H9 (cell line): ENCODE measurements at regions not wholly inside any gene's neighbourhood (a gene's known extent, or its start where the extent isn't known, plus 50 kb on each side); places are given as distances from the start of the nearest gene placed in this dataset.

Experiments
- DNase-seq: peaks from one replicate; pipeline ENCODE4 v3.0.0-alpha.2; 2017
- H2AFZ ChIP-seq: one replicate; pipeline ENCODE4 v1.6.1; 2013; ENCODE audit warnings: mild to moderate bottlenecking, low read length, control low read depth, moderate library complexity
- H2AK5ac ChIP-seq: 2 replicates; pipeline ENCODE4 v1.6.1; 2013; ENCODE audit warnings: low read length, control low read depth, mixed read lengths; ENCODE audit not compliant: insufficient read length
- H2BK120ac ChIP-seq: one replicate; pipeline ENCODE4 v1.6.1; 2013; ENCODE audit warnings: low read depth, mild to moderate bottlenecking, low read length, control low read depth, inconsistent platforms; ENCODE audit not compliant: poor library complexity, severe bottlenecking
- H2BK12ac ChIP-seq: 2 replicates; pipeline ENCODE4 v1.6.1; 2013; ENCODE audit warnings: low read length, control low read depth, mixed read lengths, low read depth; ENCODE audit not compliant: insufficient read length
- H2BK15ac ChIP-seq: 2 replicates; pipeline ENCODE4 v1.6.1; 2013; ENCODE audit warnings: low read depth, low read length, control low read depth
- H2BK20ac ChIP-seq: one replicate; pipeline ENCODE4 v1.6.1; 2013; ENCODE audit warnings: low read depth, mild to moderate bottlenecking, low read length, control low read depth, inconsistent platforms; ENCODE audit not compliant: poor library complexity, severe bottlenecking
- H2BK5ac ChIP-seq: 2 replicates; pipeline ENCODE4 v1.6.1; 2013; ENCODE audit warnings: low read length, control low read depth, mixed read lengths; ENCODE audit not compliant: insufficient read length
- H3K14ac ChIP-seq: 2 replicates; pipeline ENCODE4 v1.6.1; 2013; ENCODE audit warnings: low read length, control low read depth; ENCODE audit not compliant: insufficient read depth
- H3K18ac ChIP-seq: 2 replicates; pipeline ENCODE4 v1.6.1; 2013; ENCODE audit warnings: low read depth, mild to moderate bottlenecking, mixed read lengths, low read length, control low read depth; ENCODE audit not compliant: insufficient read length
- H3K23ac ChIP-seq: 2 replicates; pipeline ENCODE4 v1.6.1; 2013; ENCODE audit warnings: low read length, control low read depth, mixed read lengths, low read depth; ENCODE audit not compliant: insufficient read length
- H3K23me2 ChIP-seq: 2 replicates; pipeline ENCODE4 v1.6.1; 2013; ENCODE audit warnings: low read depth, mild to moderate bottlenecking, mixed read lengths, low read length, control low read depth; ENCODE audit not compliant: insufficient read length, poor library complexity, severe bottlenecking
- H3K27ac ChIP-seq: 2 replicates; pipeline ENCODE4 v1.5.1; 2013; ENCODE audit warnings: low read length, control low read depth, mixed read lengths, low read depth; ENCODE audit not compliant: insufficient read length
- H3K27me3 ChIP-seq: 2 replicates; pipeline ENCODE4 v1.6.1; 2013; ENCODE audit warnings: low read length, control low read depth, inconsistent platforms; ENCODE audit not compliant: insufficient read depth
- H3K4ac ChIP-seq: 2 replicates; pipeline ENCODE4 v1.6.1; 2013; ENCODE audit warnings: low read depth, mild to moderate bottlenecking, control low read depth, inconsistent platforms, low read length, moderate library complexity
- H3K4me1 ChIP-seq: 2 replicates; pipeline ENCODE4 v1.6.1; 2013; ENCODE audit warnings: low read length, control low read depth, inconsistent platforms; ENCODE audit not compliant: insufficient read depth
- H3K4me2 ChIP-seq: 2 replicates; pipeline ENCODE4 v1.6.1; 2013; ENCODE audit warnings: low read length, control low read depth, mixed read lengths; ENCODE audit not compliant: insufficient read length, insufficient read depth
- H3K56ac ChIP-seq: 2 replicates; pipeline ENCODE4 v1.6.1; 2013; ENCODE audit warnings: low read depth, mild to moderate bottlenecking, mixed read lengths, low read length, control low read depth; ENCODE audit not compliant: insufficient read length
- H3K79me1 ChIP-seq: 2 replicates; pipeline ENCODE4 v1.6.1; 2013; ENCODE audit warnings: low read depth, mild to moderate bottlenecking, moderate library complexity, low read length, control low read depth, inconsistent platforms; ENCODE audit not compliant: insufficient read depth, poor library complexity, severe bottlenecking
- H3K79me2 ChIP-seq: 2 replicates; pipeline ENCODE4 v1.6.1; 2013; ENCODE audit warnings: low read length, control low read depth, inconsistent platforms; ENCODE audit not compliant: insufficient read depth
- H3K9ac ChIP-seq: 2 replicates; pipeline ENCODE4 v1.6.1; 2013; ENCODE audit warnings: low read length, control low read depth, mixed read lengths; ENCODE audit not compliant: insufficient read length; ENCODE audit errors: extremely low read depth
- H3K9me3 ChIP-seq: one replicate; pipeline ENCODE4 v1.6.1; 2013; ENCODE audit warnings: low read depth, low read length, inconsistent platforms; ENCODE audit not compliant: control insufficient read depth
- H3T11ph ChIP-seq: one replicate; pipeline ENCODE4 v1.6.1; 2013; ENCODE audit warnings: mild to moderate bottlenecking, low read length, control low read depth, inconsistent platforms
- H4K20me1 ChIP-seq: one replicate; pipeline ENCODE4 v1.6.1; 2013; ENCODE audit not compliant: control insufficient read depth, insufficient read length, insufficient read depth
- H4K5ac ChIP-seq: 2 replicates; pipeline ENCODE4 v1.6.1; 2013; ENCODE audit warnings: low read depth, mild to moderate bottlenecking, mixed read lengths, low read length, control low read depth; ENCODE audit not compliant: insufficient read length
- H4K8ac ChIP-seq: replicated peaks from 2 replicates; pipeline ENCODE4 v1.6.1; 2013; ENCODE audit warnings: low read length, control low read depth, mixed read lengths, low read depth; ENCODE audit not compliant: insufficient read length
- H4K91ac ChIP-seq: 2 replicates; pipeline ENCODE4 v1.6.1; 2013; ENCODE audit warnings: low read depth, mild to moderate bottlenecking, moderate library complexity, mixed read lengths, low read length, control low read depth; ENCODE audit not compliant: insufficient read length
- H3K27ac Mint-ChIP-seq, 3 experiments: 2 replicates in 2 of 3; 3 replicates in 1 of 3; pipeline ENCODE4 v1.8.0; 2020 to 2021; ENCODE audit warnings: mixed read lengths in 3 of 3, mild to moderate bottlenecking in 1 of 3, moderate library complexity in 1 of 3
- H3K27me3 Mint-ChIP-seq: 2 replicates; pipeline ENCODE4 v1.8.0; 2021; ENCODE audit warnings: low read depth, mild to moderate bottlenecking, moderate library complexity, mixed read lengths
- H3K36me3 Mint-ChIP-seq, 3 experiments: 2 replicates in 2 of 3; 3 replicates in 1 of 3; pipeline ENCODE4 v1.8.0; 2020 to 2021; ENCODE audit warnings: low read depth in 3 of 3, mixed read lengths in 3 of 3; ENCODE audit not compliant: insufficient read depth in 1 of 3
- H3K4me1 Mint-ChIP-seq, 2 experiments: 2 replicates each; pipeline ENCODE4 v1.8.0; 2020; ENCODE audit warnings: mixed read lengths in 2 of 2
- H3K4me3 Mint-ChIP-seq, 2 experiments: 2 replicates in 1 of 2; 3 replicates in 1 of 2; pipeline ENCODE4 v1.8.0; 2020 to 2021; ENCODE audit warnings: mild to moderate bottlenecking in 2 of 2, mixed read lengths in 2 of 2, moderate library complexity in 1 of 2
- H3K9me3 Mint-ChIP-seq, 2 experiments: 2 replicates in 1 of 2; 3 replicates in 1 of 2; pipeline ENCODE4 v1.8.0; 2020; ENCODE audit warnings: mild to moderate bottlenecking in 2 of 2, mixed read lengths in 2 of 2, moderate library complexity in 1 of 2
- WGBS: extraction: QIAGEN DNeasy Blood & Tissue Kit; methylation state at CpG from one replicate; pipeline ENCODE4 v1.1.7; 2013; ENCODE audit warnings: missing lambda C conversion rate, low lambda C conversion rate, mixed read lengths; ENCODE audit not compliant: insufficient read length; ENCODE audit errors: extremely low coverage; 5-methylcytosine and 5-hydroxymethylcytosine counted together
- TF ChIP-seq, protein P1 (sequence below): fragments of 200-600 bp; sonication (generic); conservative IDR thresholded peaks from 3 replicates; pipeline ENCODE4 v1.8.0; 2021; ENCODE audit warnings: antibody characterized with exemption, mild to moderate bottlenecking

DNA sequence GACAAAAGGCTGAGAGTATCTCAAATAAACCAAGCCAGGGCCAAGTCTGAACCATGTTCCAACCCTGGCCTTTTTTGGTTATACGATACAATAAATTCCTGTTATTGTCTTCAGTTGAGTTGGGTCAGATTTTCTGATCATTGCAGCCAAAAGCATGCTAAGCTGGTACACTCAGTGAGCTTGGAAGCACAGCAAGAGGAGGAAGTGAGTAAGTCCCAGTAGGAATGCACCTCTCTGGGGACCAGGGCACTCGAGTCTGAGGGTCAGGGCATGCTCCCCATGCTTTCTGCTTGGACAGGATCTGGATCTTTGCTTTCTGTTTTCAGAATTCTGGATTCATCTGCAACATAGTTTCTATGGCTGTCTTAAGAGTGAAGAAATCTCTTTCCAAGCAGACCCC is 73.1 kb downstream of the TMPRSS5 start:
- Histone ChIP-seq H4K5ac (no peak overlapping the region), H2BK120ac (no peak overlapping the region), H3K4ac (no peak overlapping the region), H3K79me1 (no peaks in the 10 kb centered on the region), H4K8ac (no peak overlapping the region), H2BK5ac (no peak overlapping the region), H3K14ac (no peak overlapping the region), H4K91ac (no peak overlapping the region), H3T11ph (no peak overlapping the region), H2AFZ (no peak overlapping the region), H3K56ac (no peak overlapping the region), H2BK15ac (no peak overlapping the region), H3K9ac (no peak overlapping the region), H4K20me1 (no peaks in the 10 kb centered on the region), H3K79me2 (no peaks in the 10 kb centered on the region), H3K23ac (no peak overlapping the region), H3K27ac (no peak overlapping the region), H2BK20ac (no peak overlapping the region), H3K18ac (no peak overlapping the region), H3K4me1 (peaks cover 15% of the 10 kb centered on the region; the same call in 1 of the 2 replicates), H3K9me3 (no peaks in the 10 kb centered on the region), H2AK5ac (no peak overlapping the region), H3K23me2 (no peaks in the 10 kb centered on the region), H2BK12ac (no peak overlapping the region), H3K4me2 (no peak overlapping the region), H3K27me3 (no peaks in the 10 kb centered on the region; the same call in 1 of the 2 replicates)
- Mint-ChIP-seq H3K4me3 (no peak overlapping the region), H3K9me3 (peaks cover 3 to 5% of the 10 kb centered on the region in 2 experiments; a peak in 4 of 5 replicates), H3K27me3 (peaks cover 60% of the 10 kb centered on the region), H3K27ac (no peak overlapping the region), H3K4me1 (peaks cover 26 to 27% of the 10 kb centered on the region in 2 experiments), H3K36me3 (peaks cover 0 to 3% (median 2%) of the 10 kb centered on the region in 3 experiments; a peak in 2 of 7 replicates)
- WGBS: no CpG with 5 or more reads among the region's 2 CpGs
- no peak for DNase-seq
- TF ChIP-seq, protein P1, sequence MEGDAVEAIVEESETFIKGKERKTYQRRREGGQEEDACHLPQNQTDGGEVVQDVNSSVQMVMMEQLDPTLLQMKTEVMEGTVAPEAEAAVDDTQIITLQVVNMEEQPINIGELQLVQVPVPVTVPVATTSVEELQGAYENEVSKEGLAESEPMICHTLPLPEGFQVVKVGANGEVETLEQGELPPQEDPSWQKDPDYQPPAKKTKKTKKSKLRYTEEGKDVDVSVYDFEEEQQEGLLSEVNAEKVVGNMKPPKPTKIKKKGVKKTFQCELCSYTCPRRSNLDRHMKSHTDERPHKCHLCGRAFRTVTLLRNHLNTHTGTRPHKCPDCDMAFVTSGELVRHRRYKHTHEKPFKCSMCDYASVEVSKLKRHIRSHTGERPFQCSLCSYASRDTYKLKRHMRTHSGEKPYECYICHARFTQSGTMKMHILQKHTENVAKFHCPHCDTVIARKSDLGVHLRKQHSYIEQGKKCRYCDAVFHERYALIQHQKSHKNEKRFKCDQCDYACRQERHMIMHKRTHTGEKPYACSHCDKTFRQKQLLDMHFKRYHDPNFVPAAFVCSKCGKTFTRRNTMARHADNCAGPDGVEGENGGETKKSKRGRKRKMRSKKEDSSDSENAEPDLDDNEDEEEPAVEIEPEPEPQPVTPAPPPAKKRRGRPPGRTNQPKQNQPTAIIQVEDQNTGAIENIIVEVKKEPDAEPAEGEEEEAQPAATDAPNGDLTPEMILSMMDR: no peak
